ENCODE measurements at regions not wholly inside any gene's neighbourhood (a gene's known extent, or its start where the extent isn't known, plus 50 kb on each side); places are given as distances from the start of the nearest gene placed in this dataset.

DNA sequence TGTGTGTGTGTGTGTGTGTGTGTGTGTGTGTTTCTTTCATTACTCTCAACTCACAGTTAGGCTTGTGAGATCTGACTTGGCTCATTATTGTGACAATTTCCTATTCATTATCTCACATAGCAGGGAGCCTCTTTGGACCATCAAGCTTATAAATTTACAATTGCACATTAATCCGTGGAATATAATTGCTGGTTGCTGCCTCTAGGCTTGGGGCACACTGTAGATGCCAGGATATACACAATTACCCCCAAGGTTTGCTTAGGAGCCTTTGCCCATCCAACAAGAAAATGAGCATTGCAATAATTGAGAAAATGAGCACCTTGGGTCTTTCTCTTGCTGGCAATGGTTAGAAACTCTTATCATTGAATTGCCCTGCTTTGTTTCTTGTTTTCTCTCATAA, 161.6 kb upstream of the DMRTA1 start:
- no peak for DNase-seq (ENCODE audit: low read depth)

DNA sequence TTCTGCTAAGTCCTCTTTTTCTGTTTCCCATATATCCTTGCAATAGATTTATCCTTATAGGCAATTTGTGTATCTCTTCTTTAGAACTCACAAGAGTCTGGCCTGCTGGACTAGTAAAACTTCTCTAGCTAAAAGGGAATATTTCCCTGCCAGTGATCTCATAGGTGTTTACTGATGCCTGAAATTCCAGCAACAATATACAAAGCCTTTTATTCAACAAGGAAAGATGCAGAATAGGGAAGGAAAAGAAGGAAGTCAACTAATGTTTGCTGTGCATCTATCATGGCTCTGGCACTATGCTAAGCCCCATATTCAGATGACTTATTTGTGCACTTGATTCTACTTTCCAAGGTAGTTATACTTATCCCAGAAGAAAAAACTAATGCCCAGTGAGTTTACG, 160.0 kb upstream of the DMRTA1 start:
- no peak for DNase-seq (ENCODE audit: low read depth)

DNA sequence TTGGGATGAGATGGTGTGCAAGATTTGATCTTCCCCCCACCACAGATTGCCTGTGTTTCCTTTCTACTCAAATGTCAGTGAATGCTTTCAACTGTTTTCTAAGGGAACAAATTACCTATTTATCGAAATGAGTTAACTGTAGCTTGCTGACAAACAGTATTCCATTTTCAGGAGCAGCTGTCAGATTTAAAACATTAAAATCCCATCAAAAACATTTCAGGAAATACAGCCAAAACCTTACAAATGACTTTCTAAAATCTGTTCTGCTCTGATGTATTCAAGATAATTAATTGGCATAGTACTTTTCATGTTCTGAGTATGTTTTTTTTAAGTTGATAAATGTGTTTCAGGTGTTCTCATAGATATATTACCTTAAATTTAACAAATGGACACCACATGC, 158.0 kb upstream of the DMRTA1 start:
- DNase-seq (ENCODE audit: low read depth) = no peak

GRCh38 chr9:22307013-22307711, 139.5 kb upstream of the DMRTA1 start:
- DNase-seq (ENCODE audit: low read depth) = peak; percentile 75

DNA sequence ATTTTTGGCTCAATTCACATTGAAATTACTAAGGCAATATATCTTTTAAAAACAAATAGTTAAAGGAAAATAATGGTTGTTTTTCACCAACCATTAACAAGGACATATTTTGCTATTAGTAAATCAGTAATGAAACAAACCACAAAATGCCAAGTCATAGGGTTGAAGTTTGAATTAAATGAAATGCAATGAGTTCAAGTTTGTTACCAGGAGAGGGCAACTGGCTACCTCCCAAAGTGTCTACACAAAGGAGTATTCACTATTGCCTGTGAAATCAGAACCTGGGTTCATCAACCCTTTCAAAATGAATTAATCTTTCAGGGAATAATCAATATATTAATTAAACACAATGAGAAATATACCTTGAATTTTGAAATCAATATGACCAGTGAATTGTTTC, 138.4 kb upstream of the DMRTA1 start:
- DNase-seq (ENCODE audit: low read depth) = peak; percentile 37

GRCh38 chr9:22316645-22317044, 130.0 kb upstream of the DMRTA1 start:
- no peak for DNase-seq (ENCODE audit: low read depth)

- no peak for DNase-seq (ENCODE audit: low read depth)
These were observed 115.1 kb upstream of the DMRTA1 start for GRCh38 chr9:22331533-22331932.

DNA sequence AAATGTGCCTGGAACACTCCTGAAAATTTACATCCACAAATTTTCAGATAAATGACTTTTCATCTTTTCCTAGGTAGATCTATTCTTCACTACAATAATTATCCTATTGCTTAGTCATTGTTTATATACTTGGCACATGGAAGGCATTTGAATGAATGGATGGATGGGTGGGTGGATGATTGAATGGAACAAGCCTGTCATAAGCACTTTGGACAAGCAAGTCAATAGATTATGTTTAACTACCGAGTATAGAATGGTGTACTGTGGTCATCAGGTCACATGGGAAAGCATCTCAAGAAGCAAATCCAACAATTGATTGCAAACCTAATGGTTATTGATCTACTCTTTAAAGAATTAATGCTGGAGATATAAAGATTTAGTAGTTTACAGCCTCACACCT, 114.4 kb upstream of the DMRTA1 start:
- no peak for DNase-seq (ENCODE audit: low read depth)

GRCh38 chr9:22337261-22337660, 109.4 kb upstream of the DMRTA1 start:
- peak; percentile 13 for DNase-seq (ENCODE audit: low read depth)

- DNase-seq (ENCODE audit: low read depth) = peak; percentile 82
These were observed 104.0 kb upstream of the DMRTA1 start for GRCh38 chr9:22342491-22343217.

- DNase-seq (ENCODE audit: low read depth) = no peak
These were observed 103.4 kb upstream of the DMRTA1 start for GRCh38 chr9:22343218-22343611.

GRCh38 chr9:22354699-22355384, 91.8 kb upstream of the DMRTA1 start:
- DNase-seq (ENCODE audit: low read depth) = peak; percentile 40

- DNase-seq (ENCODE audit: low read depth) = no peak
These were observed 89.6 kb upstream of the DMRTA1 start for GRCh38 chr9:22356985-22357384.

GRCh38 chr9:22363421-22363887, 83.2 kb upstream of the DMRTA1 start:
- no peak for DNase-seq (ENCODE audit: low read depth)

DNA sequence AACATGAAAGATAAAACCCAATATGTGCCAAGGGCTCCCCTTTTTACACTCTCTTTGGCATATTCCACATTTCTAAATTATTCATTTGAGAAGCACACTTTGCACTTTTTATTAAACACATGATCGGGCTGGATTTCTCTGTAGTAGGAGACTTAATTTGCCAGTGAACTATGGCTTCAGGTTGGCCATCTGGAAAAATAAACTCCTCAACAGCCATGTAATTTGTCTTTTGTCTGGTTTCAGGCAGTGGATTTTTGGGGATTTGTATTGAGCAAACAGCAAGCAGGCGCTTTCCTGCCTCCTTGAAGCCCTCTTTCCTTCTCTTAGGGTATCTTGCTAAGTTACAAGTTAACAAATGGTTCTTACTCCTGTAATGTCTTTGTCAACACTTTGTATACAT, 73.0 kb upstream of the DMRTA1 start:
- DNase-seq (ENCODE audit: low read depth) = no peak

- no peak for DNase-seq (ENCODE audit: low read depth)
These were observed 72.6 kb upstream of the DMRTA1 start for GRCh38 chr9:22374051-22374450.

DNA sequence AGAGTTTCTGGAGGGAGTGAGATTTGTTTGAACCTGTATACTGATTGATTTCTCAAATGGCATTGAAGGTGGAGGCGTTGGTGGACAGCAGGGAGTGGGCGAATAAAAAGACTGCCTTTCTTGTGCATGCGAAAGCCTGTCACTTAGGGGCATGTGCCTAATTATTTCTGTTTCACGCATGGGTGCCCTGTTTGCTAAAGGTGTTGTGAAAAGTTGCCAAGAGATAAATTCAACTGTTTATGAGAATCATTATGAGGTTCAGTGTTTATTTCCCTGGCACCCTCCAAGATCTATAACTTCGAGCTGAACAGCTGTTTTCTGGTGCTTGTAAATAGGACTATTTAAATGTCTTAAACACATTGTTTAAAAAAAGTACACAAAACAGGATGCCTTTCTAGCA, 67.4 kb upstream of the DMRTA1 start:
- DNase-seq (ENCODE audit: low read depth) = no peak

- no peak for DNase-seq (ENCODE audit: low read depth)
These were observed 65.5 kb upstream of the DMRTA1 start for GRCh38 chr9:22381170-22381569.

GRCh38 chr9:22382331-22382730, 64.3 kb upstream of the DMRTA1 start:
- peak; percentile 78 for DNase-seq (ENCODE audit: low read depth)

DNA sequence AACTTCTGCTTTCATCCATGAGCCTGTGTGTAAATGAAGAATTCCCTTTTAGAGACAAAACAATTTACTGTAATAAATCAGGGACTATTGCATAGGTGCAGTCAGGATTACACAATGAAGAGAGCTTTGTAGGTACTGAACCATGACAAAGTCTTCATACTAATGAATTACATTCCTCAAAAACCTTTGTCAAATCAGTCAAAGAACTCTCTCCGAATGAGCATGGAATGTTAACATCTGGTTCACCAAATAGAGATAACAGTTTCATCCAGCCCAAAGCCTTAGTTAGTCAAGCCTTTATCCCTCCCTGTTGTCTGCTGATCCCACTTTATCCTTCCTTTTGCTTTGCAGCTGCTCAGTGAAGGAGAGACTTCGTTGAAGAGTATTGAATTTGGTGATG, 62.9 kb upstream of the DMRTA1 start:
- peak; percentile 34 for DNase-seq (ENCODE audit: low read depth)

GRCh38 chr9:22389271-22389670, 57.4 kb upstream of the DMRTA1 start:
- DNase-seq (ENCODE audit: low read depth) = no peak

- no peak for DNase-seq (ENCODE audit: low read depth)
These were observed 54.1 kb upstream of the DMRTA1 start for GRCh38 chr9:22392523-22392922.

GRCh38 chr9:22395687-22396141, 50.9 kb upstream of the DMRTA1 start:
- peak; percentile 76 for DNase-seq (ENCODE audit: low read depth)
